ENCODE measurements at regions not wholly inside any gene's neighbourhood (a gene's known extent, or its start where the extent isn't known, plus 50 kb on each side); places are given as distances from the start of the nearest gene placed in this dataset.

GRCh38 chr2:145488571-145488970 is 968.7 kb upstream of the ZEB2 start:
- H3K27ac ChIP-seq (ENCODE audit: poor library complexity, severe bottlenecking), result no peak overlapping the region
- no peaks in the 10 kb centered on the region for H3K4me1 ChIP-seq (ENCODE audit: insufficient read depth, poor library complexity, severe bottlenecking)
- H3K27me3 ChIP-seq (ENCODE audit: insufficient read depth, poor library complexity, severe bottlenecking), result no peaks in the 10 kb centered on the region
- peaks cover 2% of the 10 kb centered on the region for H3K9me3 ChIP-seq (ENCODE audit: severe bottlenecking)
- ATAC-seq (ENCODE audit: low read depth) (no peak), DNase-seq (ENCODE audit: low spot score) (no peak)
- H3K4me3 ChIP-seq (ENCODE audit: severe bottlenecking), result no peak overlapping the region
- no peaks in the 10 kb centered on the region for H3K36me3 ChIP-seq (ENCODE audit: low read depth)
- no peak for TF ChIP-seq CTCF (IDR thresholded peaks at IDR 0.05; ENCODE audit: poor library complexity, severe bottlenecking)

DNA sequence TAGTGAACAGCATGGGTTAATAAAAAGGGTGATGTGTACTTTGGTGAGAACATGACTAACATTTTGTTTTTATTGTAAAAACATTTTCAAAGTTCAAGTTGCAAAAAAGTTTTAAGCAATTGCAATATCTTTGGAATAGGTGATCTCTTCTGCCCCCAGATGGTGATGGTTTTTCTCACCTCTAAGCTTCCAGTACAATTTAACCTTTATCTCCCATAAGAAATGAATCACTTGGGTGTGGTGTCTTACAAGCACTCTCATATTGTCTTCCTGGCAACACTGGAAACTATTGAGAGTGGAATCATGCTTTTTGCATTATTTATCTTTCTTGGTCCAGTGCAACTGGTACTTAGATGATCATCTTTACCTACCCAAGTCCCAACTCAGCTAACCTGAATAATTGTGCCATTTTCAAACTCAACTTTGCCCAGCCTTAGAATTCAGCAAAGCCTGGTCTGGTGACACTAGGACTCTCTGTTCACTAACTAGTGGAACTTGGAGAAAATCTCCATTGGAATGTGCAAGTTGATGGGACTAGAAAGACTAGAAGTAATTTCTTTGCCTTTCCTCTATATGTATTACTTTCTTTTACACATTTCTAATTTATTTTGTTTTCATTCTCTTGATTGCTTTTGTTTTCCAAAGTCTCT is 964.7 kb upstream of the ZEB2 start:
- Histone ChIP-seq H3K4me1 (ENCODE audit: insufficient read depth, poor library complexity, severe bottlenecking) (no peaks in the 10 kb centered on the region), H3K27me3 (ENCODE audit: insufficient read depth, poor library complexity, severe bottlenecking) (no peaks in the 10 kb centered on the region), H3K9me3 (ENCODE audit: severe bottlenecking) (no peaks in the 10 kb centered on the region), H3K4me3 (ENCODE audit: severe bottlenecking) (no peak overlapping the region), H3K27ac (ENCODE audit: poor library complexity, severe bottlenecking) (no peak overlapping the region), H3K36me3 (ENCODE audit: low read depth) (no peaks in the 10 kb centered on the region)
- ATAC-seq (ENCODE audit: low read depth) (peak; percentile 99), DNase-seq (ENCODE audit: low spot score) (no peak)
- TF ChIP-seq CTCF (IDR thresholded peaks at IDR 0.05; ENCODE audit: poor library complexity, severe bottlenecking), result peak; percentile 72

DNA sequence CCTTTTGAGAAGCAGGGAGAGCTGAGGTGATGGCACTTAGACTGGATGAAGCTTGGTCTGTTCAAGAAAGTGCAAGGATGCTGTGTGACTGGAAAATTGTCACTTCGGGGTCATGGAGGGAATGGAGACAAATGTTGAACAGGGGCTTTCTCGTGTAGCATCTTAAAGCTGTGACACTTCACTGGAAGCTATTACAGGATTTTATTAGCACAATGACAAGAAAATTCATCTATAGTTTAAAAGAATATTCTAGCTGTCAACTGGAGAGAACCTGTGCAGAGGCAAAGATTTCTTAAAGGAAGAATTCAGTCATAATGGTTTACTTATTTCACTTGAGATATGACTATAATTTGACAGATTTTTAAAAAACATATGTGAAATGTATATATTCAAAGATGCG is 963.9 kb upstream of the ZEB2 start:
- no peak for ATAC-seq (ENCODE audit: low read depth)
- TF ChIP-seq CTCF (IDR thresholded peaks at IDR 0.05; ENCODE audit: poor library complexity, severe bottlenecking), result no peak

DNA sequence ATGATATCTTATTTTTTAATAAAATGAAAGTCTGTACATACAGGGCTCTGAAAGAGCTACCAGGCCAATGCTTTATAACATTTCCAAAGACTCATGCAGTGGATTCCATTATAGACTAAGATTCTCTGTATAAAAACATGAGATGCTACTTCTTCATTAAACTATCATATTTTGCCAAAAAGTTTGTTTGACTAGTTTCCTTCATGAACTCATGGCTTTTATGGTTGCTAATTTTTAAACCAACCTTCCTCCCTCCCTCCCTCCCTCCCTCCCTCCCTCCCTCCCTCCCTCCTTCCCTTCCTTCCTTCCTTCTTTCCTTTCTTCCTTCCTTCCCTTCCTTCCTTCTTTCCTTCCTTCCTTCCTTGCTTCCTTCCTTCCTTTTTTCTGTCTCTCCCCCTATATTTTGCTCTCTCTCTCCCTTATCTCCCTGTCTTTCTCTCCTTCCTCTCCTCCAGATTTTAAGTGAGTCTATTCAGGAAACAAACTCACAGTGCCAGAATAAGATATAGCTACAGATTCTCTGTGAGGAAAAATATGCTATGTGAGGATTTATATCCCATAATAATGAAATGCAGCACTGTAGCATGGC is 961.5 kb upstream of the ZEB2 start:
- no peak overlapping the region for H3K4me3 ChIP-seq (ENCODE audit: severe bottlenecking)
- no peaks in the 10 kb centered on the region for H3K9me3 ChIP-seq (ENCODE audit: severe bottlenecking)
- DNase-seq (ENCODE audit: low spot score) (no peak), ATAC-seq (ENCODE audit: low read depth) (no peak)
- H3K27me3 ChIP-seq (ENCODE audit: insufficient read depth, poor library complexity, severe bottlenecking), result no peaks in the 10 kb centered on the region
- no peaks in the 10 kb centered on the region for H3K4me1 ChIP-seq (ENCODE audit: insufficient read depth, poor library complexity, severe bottlenecking)
- H3K36me3 ChIP-seq (ENCODE audit: low read depth), result no peaks in the 10 kb centered on the region
- no peak for TF ChIP-seq CTCF (IDR thresholded peaks at IDR 0.05; ENCODE audit: poor library complexity, severe bottlenecking)
- no peak overlapping the region for H3K27ac ChIP-seq (ENCODE audit: poor library complexity, severe bottlenecking)

More for the DNA sequence above, 963.9 kb upstream of the ZEB2 start:
- H3K4me1 ChIP-seq (ENCODE audit: insufficient read depth, poor library complexity, severe bottlenecking), result no peaks in the 10 kb centered on the region
- H3K4me3 ChIP-seq (ENCODE audit: severe bottlenecking), result no peak overlapping the region
- no peaks in the 10 kb centered on the region for H3K9me3 ChIP-seq (ENCODE audit: severe bottlenecking)
- no peak overlapping the region for H3K27ac ChIP-seq (ENCODE audit: poor library complexity, severe bottlenecking)
- no peaks in the 10 kb centered on the region for H3K27me3 ChIP-seq (ENCODE audit: insufficient read depth, poor library complexity, severe bottlenecking)
- no peaks in the 10 kb centered on the region for H3K36me3 ChIP-seq (ENCODE audit: low read depth)
- no peak for DNase-seq (ENCODE audit: low spot score)

DNA sequence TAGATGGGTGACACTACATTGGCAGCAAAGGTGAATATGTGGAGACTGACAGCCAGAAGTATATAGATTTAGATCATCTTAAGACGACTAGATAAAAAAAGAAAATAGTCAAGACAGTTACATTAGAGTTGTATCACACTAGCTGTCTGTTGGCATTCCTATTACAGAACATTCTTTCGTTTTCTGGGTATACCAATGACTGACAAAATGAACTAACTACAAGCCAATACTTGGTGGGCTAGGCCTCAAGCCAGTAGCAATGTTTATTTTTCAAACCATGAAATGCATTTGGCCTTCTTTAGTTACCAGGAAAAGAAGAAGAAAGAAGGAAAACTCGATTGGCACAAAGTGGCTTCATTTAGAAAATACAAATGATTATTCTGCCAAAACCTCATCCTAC is 944.9 kb upstream of the ZEB2 start:
- DNase-seq (ENCODE audit: low spot score) (no peak), ATAC-seq (ENCODE audit: low read depth) (no peak)
- Histone ChIP-seq H3K27me3 (ENCODE audit: insufficient read depth, poor library complexity, severe bottlenecking) (no peaks in the 10 kb centered on the region), H3K4me3 (ENCODE audit: severe bottlenecking) (no peak overlapping the region), H3K4me1 (ENCODE audit: insufficient read depth, poor library complexity, severe bottlenecking) (no peaks in the 10 kb centered on the region), H3K27ac (ENCODE audit: poor library complexity, severe bottlenecking) (no peak overlapping the region), H3K9me3 (ENCODE audit: severe bottlenecking) (peaks cover 3% of the 10 kb centered on the region), H3K36me3 (ENCODE audit: low read depth) (no peaks in the 10 kb centered on the region)
- TF ChIP-seq CTCF (IDR thresholded peaks at IDR 0.05; ENCODE audit: poor library complexity, severe bottlenecking), result no peak

All from RWPE2 (cell line).